Endodermal cell (in vitro differentiated cells): ENCODE measurements at regions not wholly inside any gene's neighbourhood (a gene's known extent, or its start where the extent isn't known, plus 50 kb on each side); places are given as distances from the start of the nearest gene placed in this dataset.

ENCODE experiments used
- DNase-seq: peaks from one replicate; pipeline ENCODE4 v3.0.0-alpha.2; 2017
- H3K27ac ChIP-seq: 2 replicates; pipeline ENCODE4 v1.5.1; 2013; ENCODE audit warnings: mild to moderate bottlenecking, low read depth, low read length, moderate library complexity
- H3K27me3 ChIP-seq: 2 replicates; pipeline ENCODE4 v1.6.1; 2013; ENCODE audit warnings: mild to moderate bottlenecking, low read length, moderate library complexity; ENCODE audit not compliant: insufficient read depth, control insufficient read depth, poor library complexity, severe bottlenecking
- H3K36me3 ChIP-seq: 2 replicates; pipeline ENCODE4 v1.7.0; 2013; ENCODE audit warnings: mild to moderate bottlenecking, low read length, moderate library complexity; ENCODE audit not compliant: control insufficient read depth, insufficient read depth
- H3K4me1 ChIP-seq: one replicate; pipeline ENCODE4 v1.7.0; 2013; ENCODE audit warnings: low read length; ENCODE audit not compliant: control insufficient read depth, insufficient read depth
- H3K4me3 ChIP-seq: 2 replicates; pipeline ENCODE4 v1.5.1; 2013; ENCODE audit warnings: mild to moderate bottlenecking, low read length, moderate library complexity
- H3K9ac ChIP-seq: 2 replicates; pipeline ENCODE4 v1.6.1; 2013; ENCODE audit warnings: mild to moderate bottlenecking, low read length, moderate library complexity; ENCODE audit not compliant: poor library complexity, severe bottlenecking; ENCODE audit errors: extremely low read depth
- H3K9me3 ChIP-seq: 2 replicates; pipeline ENCODE4 v1.6.1; 2013; ENCODE audit warnings: mild to moderate bottlenecking, low read length, moderate library complexity; ENCODE audit not compliant: control insufficient read depth
- H3K27ac Mint-ChIP-seq: 2 replicates; pipeline ENCODE4 v1.8.0; 2020; ENCODE audit warnings: mixed read lengths
- H3K27me3 Mint-ChIP-seq: 2 replicates; pipeline ENCODE4 v1.8.0; 2021; ENCODE audit warnings: mild to moderate bottlenecking, mixed read lengths; ENCODE audit not compliant: insufficient read depth
- H3K36me3 Mint-ChIP-seq: 2 replicates; pipeline ENCODE4 v1.8.0; 2020; ENCODE audit warnings: low read depth, mixed read lengths
- H3K4me1 Mint-ChIP-seq: 2 replicates; pipeline ENCODE4 v1.8.0; 2020; ENCODE audit warnings: mixed read lengths
- H3K4me3 Mint-ChIP-seq: 2 replicates; pipeline ENCODE4 v1.8.0; 2020; ENCODE audit warnings: mild to moderate bottlenecking, moderate library complexity, mixed read lengths
- H3K9me3 Mint-ChIP-seq: 2 replicates; pipeline ENCODE4 v1.8.0; 2020; ENCODE audit warnings: mild to moderate bottlenecking, mixed read lengths
- CTCF ChIP-seq: fragments of 200-600 bp; sonication (generic); conservative IDR thresholded peaks from 2 replicates; pipeline ENCODE4 v1.5.0; 2021; ENCODE audit warnings: antibody characterized with exemption, mild to moderate bottlenecking
- WGBS, 2 experiments: methylation state at CpG; one replicate each; pipeline versions ENCODE4 v1.1.5 to v1.1.7; 2013; ENCODE audit warnings: missing lambda C conversion rate in 2 of 2, mixed read lengths in 1 of 2; ENCODE audit not compliant: insufficient coverage in 1 of 2, insufficient read length in 1 of 2; 5-methylcytosine and 5-hydroxymethylcytosine counted together

- no peak for TF ChIP-seq CTCF
Observed at GRCh38 chr3:8286086-8286485, 215.5 kb upstream of the LMCD1 start.

GRCh38 chr3:8286749-8287148, 214.9 kb upstream of the LMCD1 start:
- H3K27me3 ChIP-seq = no peaks in the 10 kb centered on the region
- no peaks in the 10 kb centered on the region for H3K36me3 ChIP-seq
- DNase-seq = no peak
- no peaks in the 10 kb centered on the region for H3K4me1 ChIP-seq
- H3K4me3 ChIP-seq = no peak overlapping the region
- H3K9me3 Mint-ChIP-seq = no peaks in the 10 kb centered on the region
- H3K4me1 Mint-ChIP-seq = no peaks in the 10 kb centered on the region
- TF ChIP-seq CTCF = no peak
- no peaks in the 10 kb centered on the region for H3K36me3 Mint-ChIP-seq
- peaks cover 8% of the 10 kb centered on the region for H3K9me3 ChIP-seq
- H3K27ac ChIP-seq = no peak overlapping the region
- no peak overlapping the region for H3K4me3 Mint-ChIP-seq
- H3K9ac ChIP-seq = no peak overlapping the region
- H3K27me3 Mint-ChIP-seq = peaks cover 4% of the 10 kb centered on the region
- H3K27ac Mint-ChIP-seq = no peak overlapping the region

More at GRCh38 chr3:8286086-8286485, 215.5 kb upstream of the LMCD1 start:
- no peak overlapping the region for H3K4me3 ChIP-seq
- WGBS, 2 experiments = 95 to 100% methylated on average over 2 to 5 of the region's 5 CpGs
- H3K9ac ChIP-seq = no peak overlapping the region
- Mint-ChIP-seq H3K9me3 (no peaks in the 10 kb centered on the region), H3K27ac (no peak overlapping the region), H3K4me1 (no peaks in the 10 kb centered on the region), H3K27me3 (peaks cover 2% of the 10 kb centered on the region), H3K4me3 (no peak overlapping the region), H3K36me3 (no peaks in the 10 kb centered on the region)
- DNase-seq = no peak
- no peaks in the 10 kb centered on the region for H3K36me3 ChIP-seq
- no peaks in the 10 kb centered on the region for H3K27me3 ChIP-seq
- no peaks in the 10 kb centered on the region for H3K4me1 ChIP-seq
- H3K9me3 ChIP-seq = peaks cover 8% of the 10 kb centered on the region
- no peak overlapping the region for H3K27ac ChIP-seq

GRCh38 chr3:8290611-8291010, 211.0 kb upstream of the LMCD1 start:
- no peaks in the 10 kb centered on the region for H3K9me3 Mint-ChIP-seq
- no peak overlapping the region for H3K9ac ChIP-seq
- H3K27me3 Mint-ChIP-seq = peaks cover 7% of the 10 kb centered on the region
- H3K9me3 ChIP-seq = no peaks in the 10 kb centered on the region
- H3K4me3 ChIP-seq = no peak overlapping the region
- no peaks in the 10 kb centered on the region for H3K27me3 ChIP-seq
- no peak overlapping the region for H3K27ac ChIP-seq
- no peak overlapping the region for H3K27ac Mint-ChIP-seq
- H3K36me3 ChIP-seq = no peaks in the 10 kb centered on the region
- no peak for DNase-seq
- H3K36me3 Mint-ChIP-seq = no peaks in the 10 kb centered on the region
- TF ChIP-seq CTCF = no peak
- H3K4me3 Mint-ChIP-seq = no peak overlapping the region
- peaks cover 2% of the 10 kb centered on the region for H3K4me1 ChIP-seq
- WGBS, 2 experiments = 90% methylated on average over 2 of the region's 2 CpGs
- H3K4me1 Mint-ChIP-seq = peaks cover 8% of the 10 kb centered on the region
